GM12878 (cell line): ENCODE measurements at regions not wholly inside any gene's neighbourhood (a gene's known extent, or its start where the extent isn't known, plus 50 kb on each side); places are given as distances from the start of the nearest gene placed in this dataset.

Experiments used
- ATF2 ChIP-seq: IDR thresholded peaks from 2 replicates; pipeline ENCODE4 v1.6.1; 2012; ENCODE audit warnings: low read length, inconsistent platforms
- CTCF ChIP-seq, 3 experiments: IDR thresholded peaks in 2 of 3; conservative IDR thresholded peaks in 1 of 3; 2 replicates each; pipeline ENCODE4 v1.5.1; 2011; ENCODE audit warnings: low read depth in 3 of 3, low read length in 3 of 3, mild to moderate bottlenecking in 3 of 3, control low read depth in 2 of 3, moderate library complexity in 2 of 3, inconsistent platforms in 1 of 3, mixed read lengths in 1 of 3; ENCODE audit not compliant: control insufficient read depth in 2 of 3, insufficient read depth in 1 of 3; ENCODE audit errors: extremely low read depth in 1 of 3
- PAX8 ChIP-seq: fragments of 450-650 bp; IDR thresholded peaks from 2 replicates; pipeline ENCODE4 v1.6.1; 2017; ENCODE audit warnings: mild to moderate bottlenecking, moderate library complexity

- TF ChIP-seq ATF2 = no peak
- TF ChIP-seq CTCF (IDR thresholded peaks at IDR 0.05 in 2 of 3, conservative IDR thresholded peaks at IDR 0.05 in 1 of 3; ENCODE audit: control insufficient read depth in 2 of 3, extremely low read depth in 1 of 3, insufficient read depth in 1 of 3, low read depth in 3 of 3, low read length in 3 of 3) = no peak
- no peak for TF ChIP-seq PAX8
Observed at GRCh38 chr11:24078018-24078417, 418.8 kb upstream of the LUZP2 start.
